GM19438 (cell line): ENCODE measurements at regions not wholly inside any gene's neighbourhood (a gene's known extent, or its start where the extent isn't known, plus 50 kb on each side); places are given as distances from the start of the nearest gene placed in this dataset.
"Not testable (repeated sequence)": the region's sequence is repeated elsewhere in the genome, so short reads cannot be mapped to it uniquely, and the experiment has no call there.

Source experiments
- ATAC-seq: cut with Tn5 transposase; IDR thresholded peaks from one replicate; pipeline ENCODE4 v1.9.1; 2021; ENCODE audit warnings: low read depth; ENCODE audit not compliant: unreplicated experiment

DNA sequence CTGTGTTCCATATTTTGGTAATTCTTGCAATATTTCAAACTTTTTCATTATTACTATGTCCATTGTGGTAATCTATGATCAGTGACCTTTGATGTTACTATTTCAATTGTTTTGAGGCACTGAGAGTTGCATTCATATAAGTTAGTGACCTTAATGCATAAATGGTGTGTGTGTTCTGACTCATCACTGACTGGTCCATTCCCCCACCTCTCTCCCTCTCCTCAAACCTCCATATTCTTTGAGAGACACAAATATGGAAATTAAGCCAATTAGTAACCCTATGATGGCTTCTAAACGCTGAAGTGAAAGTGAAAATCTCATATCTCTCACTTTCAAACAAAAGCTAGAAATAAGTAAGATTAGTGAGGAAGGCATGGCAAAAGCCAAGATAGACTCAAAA, 739.6 kb downstream of the CCSER2 start:
- ATAC-seq = no peak

DNA sequence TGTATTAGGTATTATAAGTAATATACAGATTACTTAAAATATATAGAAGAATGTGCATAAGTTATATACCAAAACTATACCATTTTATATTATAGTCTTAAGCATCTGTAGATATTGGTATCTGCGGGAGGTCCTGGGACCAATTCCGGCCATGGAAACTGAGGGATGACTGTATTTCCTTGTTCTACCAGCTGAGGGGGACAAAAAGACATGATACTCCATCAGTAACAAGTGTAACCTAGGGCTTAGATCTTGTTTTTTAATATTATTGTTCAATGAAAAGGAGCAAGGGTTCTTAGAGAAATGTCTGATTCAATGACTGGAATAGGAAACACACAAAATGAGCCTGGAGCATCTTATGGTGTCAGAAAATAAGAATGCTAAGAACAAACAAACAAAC, 752.5 kb downstream of the CCSER2 start:
- no peak for ATAC-seq

DNA sequence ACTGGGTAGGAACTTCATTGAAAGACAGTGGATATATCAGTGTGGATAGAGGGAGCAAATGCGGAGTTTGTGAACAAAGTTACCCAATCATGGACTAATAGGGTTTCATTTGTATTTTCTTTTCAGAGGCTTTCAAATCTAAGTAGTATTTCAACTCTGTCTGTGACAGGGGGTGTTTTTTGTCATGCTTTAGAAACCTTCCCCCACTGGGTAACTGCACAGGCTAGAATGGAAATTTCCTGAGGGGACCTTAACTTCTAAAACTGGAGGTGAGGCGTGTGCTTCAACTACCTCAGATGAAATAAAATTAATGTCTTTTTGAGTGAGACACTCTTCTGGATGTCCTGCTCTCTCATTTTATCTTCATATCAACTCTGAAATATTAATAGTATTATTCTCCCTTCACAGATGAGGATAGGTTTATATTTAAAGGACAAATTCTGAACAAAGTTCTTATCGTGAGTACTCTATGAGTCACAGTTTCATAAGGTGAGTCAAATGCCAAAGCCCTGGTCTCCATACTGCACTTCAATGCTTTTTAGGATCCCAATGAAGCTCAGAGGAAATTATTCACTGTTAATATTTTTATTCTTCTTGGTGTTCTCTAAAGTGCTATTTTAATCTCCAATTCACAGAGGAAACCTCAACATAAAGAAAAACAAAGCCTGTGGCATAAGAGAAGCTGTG, 770.6 kb downstream of the CCSER2 start:
- no peak for ATAC-seq

DNA sequence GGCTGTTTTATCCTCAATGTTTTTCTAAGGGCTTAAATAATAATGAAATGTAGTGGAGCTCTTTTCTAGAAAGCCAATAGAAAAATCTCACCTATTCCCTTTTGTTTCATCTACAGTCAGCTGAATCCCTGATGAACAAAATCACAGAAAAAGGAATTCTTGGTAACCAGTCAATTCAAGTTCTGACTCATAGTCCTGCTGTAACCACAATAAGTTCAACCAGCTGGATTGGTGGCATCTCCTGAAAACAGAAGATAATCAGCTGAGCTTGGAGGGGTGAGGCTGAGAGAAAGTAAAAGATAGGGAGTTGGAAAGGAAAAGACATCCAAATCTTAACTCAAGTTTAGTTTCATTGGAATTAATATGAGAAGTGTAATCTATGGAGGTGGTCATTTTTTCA, 772.1 kb downstream of the CCSER2 start:
- ATAC-seq = no peak

DNA sequence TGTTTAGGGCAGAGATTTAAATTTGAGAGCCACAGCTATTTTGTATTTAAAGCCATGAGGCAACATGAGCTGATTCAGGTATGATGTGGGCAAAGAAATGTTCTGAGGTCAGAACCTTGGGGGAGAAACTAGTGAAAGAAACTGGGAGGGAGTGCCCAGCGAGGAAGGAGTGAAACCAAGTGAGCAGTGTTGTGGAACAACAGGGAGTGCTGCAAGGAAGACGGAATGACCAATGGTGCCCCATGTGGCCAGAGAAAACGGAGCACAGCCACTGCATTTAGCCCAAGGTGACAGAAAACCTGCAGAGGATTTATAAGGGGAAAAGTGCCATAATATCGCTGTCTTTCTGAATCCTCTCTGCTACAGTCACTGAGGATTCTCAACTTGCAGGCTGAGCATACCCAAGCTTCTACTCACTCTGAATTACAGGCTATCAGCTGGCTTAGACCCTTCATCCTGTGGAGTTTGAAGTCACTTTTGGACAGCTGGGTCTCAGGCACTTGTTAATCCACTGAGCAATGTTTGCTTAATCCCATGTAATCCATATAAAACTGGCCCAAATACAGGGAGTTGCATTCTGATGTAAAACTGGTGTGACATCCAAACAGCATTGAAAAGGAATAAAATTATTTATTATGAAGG, 777.3 kb downstream of the CCSER2 start:
- no peak for ATAC-seq

DNA sequence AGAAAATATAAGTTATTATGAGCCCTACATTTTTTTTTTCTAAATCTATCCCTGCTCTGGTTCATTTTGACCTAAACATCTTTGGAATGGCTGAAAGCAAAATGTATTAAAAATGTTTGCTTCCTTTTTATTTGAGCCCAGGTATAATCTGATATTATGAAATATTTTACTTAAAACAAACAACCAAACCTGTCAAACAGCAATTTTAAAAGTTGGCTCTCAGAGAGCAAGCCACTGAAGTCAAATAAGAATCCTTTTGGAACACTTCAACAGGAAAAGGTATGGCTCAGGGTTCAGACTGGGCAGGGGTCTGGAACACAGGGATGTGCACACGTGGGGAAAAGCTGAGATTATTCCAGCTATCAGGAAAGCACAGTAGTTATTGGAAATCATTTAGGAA, 782.9 kb downstream of the CCSER2 start:
- ATAC-seq = no peak

DNA sequence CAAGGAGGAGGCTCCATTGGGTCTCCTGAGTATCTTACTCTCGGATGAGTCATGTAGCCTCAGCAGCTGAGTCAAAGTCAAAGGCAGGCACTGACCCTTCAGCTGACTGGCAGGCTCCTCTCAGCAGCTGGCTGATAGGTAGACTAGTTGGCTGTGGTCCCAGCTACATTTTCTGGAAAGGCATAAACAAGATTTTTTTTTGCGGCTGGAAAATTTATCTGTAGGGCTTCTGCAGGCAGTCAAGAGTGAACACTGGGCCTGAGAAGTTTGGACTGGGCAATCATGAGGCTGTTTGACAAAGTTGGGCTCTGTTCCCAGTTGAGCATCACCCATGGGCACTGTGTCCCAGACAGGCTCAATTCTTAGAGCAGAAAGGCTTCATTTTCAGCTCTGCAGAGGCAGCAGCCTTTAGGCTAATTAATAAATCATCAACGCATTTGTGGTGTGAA, 796.2 kb downstream of the CCSER2 start:
- ATAC-seq = no peak

DNA sequence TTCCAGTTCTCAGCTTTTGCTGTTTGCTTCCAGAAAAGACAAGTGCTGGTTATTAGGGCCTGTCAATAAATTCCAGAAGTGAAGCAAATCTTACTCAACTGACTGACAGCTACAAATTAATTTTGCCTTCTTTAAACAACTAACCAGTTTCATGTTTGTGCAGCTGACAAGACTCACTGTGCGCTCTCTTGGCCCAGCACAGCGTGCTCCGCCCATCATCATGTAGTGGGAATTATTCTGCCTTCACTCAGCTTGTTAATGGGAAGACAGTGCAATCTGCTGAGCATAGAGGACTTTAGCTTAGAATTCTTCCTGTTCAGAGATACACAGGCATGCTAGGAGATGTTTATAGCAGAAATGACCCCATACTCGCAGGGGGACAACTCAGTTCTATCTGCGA, 808.9 kb downstream of the CCSER2 start:
- no peak for ATAC-seq

DNA sequence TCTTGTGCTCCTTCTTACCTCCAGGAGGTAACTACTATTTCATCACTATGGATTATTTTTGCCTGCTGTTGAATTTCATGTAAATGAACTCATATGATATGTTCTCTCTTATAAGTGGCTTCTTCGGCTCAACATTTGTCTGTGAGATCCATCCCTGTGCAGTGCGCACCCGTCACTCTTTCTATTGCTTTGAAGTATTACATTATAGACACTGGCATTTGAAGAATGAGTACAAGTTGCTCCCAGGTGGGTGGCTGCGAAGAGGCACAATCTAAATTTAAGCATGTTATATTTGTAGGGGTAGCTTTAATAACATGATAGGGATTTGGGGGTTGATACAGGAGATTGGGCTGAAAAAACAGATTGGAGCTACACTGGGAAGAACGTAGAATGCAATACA, 809.7 kb downstream of the CCSER2 start:
- no peak for ATAC-seq

DNA sequence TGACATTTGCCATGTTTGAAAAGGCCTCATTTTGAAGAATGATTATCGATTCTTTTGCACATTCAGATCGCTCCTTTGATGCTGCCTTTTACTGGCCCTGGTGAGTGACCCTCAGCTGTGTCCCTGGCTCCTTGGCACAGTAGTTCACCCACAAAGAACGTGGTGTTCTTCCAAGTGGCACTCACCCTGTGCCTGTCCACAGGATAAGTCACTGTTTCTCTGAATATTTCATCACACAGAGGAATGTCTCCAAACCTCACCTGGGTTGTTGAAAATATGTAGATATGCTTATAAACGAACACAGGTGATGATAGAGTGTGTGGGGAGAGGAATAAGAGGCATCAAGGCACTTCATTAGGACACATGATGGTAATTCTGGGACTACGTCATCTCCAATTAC, 810.7 kb downstream of the CCSER2 start:
- no peak for ATAC-seq

DNA sequence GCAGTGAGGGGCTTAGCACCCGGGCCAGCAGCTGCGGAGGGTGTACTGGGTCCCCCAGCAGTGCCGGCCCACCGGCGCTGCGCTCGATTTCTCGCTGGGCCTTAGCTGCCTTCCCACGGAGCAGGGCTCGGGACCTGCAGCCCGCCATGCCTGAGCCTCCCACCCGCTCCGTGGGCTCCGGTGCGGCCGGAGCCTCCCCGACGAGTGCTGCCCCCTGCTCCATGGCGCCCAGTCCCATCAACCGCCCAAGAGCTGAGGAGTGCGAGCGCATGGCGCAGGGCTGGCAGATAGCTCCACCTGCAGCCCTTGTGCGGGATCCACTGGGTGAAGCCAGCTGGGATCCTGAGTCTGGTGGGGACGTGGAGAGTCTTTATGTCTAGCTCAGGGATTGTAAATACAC, 813.1 kb downstream of the CCSER2 start:
- not testable (repeated sequence) for ATAC-seq

DNA sequence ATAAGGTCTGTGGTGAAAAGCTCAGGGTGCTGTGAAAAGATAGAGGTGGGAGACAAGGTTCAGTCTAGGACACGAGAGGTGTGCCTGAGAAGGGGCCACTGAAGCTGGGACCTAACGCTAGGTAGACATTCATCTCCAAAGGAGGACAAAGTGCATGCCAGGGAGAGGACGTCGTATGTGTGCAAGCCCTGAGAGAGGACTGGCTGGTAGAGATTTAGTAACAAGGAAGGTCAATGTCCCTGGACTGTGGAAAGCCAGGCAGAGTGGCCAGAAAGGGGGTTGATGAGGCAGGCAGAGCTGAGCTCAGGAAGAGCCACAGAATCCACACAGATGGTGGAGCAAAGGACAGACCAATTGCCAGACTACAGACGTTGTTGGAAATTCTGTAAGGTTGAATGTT, 817.6 kb downstream of the CCSER2 start:
- ATAC-seq = no peak

DNA sequence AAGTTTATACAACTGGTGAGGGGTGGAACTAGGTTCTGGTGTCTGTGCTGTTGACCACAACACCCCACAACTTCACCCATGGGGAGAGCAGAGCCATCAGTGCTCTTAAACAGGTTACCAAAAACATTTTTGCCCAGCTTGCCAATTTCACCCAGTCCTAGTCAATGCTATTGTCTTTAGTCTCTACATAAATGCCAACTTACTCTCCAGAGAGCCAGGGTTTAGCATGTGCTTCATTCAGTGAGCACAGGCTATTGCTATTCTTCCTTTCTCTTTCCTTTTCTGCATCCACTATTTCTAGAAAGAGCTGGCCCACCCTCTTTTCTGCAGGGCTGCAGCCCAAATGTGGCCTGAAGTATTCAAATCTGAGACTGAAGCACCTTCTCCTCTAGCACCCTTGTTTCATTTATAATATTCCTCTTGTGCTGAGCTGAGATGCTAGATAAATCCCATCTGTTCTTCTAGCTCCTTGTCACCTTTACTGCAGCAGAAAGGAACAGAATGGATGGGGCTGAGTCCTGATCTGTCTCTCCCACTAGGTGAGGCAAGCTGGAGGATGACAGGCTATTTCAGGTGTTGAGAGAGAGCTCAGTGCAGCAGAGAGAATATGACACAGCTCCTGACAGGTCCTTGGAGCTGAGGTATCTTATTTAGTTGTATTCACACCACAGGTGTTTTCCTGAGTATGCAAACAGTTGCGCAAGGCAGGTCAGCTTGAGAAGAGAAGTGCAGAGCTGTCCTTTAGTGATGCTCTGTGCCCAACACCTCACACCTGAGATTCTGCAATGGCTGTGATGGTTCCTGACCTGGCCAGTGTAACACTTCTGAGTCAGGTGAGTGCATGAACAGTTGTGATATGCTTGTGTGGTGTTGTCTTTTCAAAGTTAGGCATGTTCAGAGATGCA, 819.2 kb downstream of the CCSER2 start:
- ATAC-seq = no peak

DNA sequence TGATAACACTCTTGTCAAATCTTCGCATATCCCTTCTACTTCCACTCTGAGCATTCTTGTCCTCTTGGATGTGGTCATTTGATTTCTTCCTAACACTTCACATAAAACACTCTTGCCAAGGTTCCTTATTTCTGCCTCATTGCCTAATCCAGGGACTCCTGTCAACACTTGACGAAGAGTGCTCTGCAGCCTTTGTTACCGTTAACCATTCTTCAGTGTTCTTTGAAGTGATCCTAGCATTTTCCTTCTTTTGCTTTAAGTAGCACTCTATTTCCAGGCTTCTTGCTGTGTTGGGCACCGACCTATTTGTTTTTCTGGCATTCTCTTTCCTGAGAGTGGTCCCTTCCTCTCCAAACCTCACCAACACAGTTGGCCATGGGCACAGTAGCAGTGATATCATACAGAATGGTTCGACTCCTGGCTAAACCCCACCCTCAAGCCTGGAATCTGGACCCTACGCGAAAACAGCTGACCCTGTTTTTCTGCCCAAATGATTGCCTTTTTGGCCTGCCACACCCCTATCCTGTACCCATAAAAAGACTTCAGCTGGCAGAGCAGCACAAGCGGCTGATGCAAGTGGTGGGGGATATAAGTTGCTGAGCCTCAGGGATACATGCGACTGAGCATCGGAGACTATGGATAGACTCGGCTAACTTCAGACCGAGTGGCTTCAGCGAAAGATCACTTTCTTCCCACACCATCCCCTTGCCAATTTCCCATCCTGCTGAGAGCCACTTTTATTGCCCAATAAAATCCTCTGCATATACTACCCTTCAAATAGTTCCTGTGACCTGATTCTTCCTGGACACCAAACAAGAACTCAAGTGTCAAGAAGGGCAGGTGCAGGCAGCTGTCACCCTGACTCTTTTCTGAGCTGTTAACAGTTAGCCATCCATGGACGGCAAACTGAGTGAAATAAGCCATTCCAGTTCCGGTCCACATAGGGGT, 820.6 kb downstream of the CCSER2 start:
- no peak for ATAC-seq

DNA sequence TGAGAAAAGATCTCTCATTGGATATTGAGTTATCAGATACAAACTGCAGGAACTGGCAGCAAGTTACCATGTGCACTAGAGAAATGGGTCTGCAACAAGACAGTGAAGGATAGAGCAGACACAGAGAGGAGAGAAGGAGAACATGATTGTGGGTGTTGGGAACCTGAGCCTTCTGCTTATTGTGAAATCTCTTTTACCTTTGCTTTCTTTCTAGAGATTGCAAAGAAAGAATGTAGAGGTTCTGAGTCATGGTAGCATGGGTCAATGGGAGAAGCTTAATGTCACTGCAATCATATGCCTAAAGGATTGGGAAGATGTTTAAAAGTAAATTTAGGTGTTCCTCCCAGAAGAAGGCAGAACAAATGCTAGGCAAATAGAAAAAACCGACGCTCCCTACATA, 821.4 kb downstream of the CCSER2 start:
- no peak for ATAC-seq

DNA sequence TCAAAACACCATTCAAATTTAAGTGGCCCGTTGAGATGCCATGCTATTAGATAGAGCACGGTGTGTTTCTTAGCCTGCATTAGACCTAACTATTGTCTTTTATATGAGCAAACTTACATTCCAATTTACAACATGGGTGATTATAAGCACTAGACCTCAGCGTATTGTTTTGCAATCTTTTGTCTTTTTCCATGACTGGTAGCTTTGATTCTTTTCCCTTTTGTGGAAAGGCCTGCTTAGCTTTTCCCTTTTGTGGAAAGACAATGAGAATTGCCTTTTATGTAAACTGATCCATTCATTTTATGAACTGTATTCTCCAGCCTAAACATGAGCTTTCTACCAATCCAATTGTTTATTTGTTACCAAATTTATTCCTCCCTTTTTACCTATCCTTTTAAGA, 823.1 kb downstream of the CCSER2 start:
- ATAC-seq = no peak

DNA sequence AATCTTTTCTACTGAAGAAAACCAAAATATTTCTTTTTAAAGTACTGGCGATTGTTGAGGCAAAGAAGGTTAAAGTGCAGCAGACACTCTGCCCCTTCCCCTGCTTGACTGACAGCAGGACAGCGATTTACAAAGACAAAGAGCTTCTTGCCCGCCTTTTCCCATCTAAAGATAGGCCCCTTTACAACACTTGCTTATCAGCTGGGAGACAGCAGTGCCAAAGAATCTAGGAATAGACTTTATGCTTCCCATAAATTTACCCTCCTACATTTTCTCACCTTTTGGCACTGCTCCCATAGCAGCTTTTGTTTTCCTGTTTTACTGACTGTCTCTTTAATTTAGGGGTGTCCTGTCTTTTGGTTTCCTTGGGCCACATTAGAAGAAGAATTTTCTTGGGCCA, 824.1 kb downstream of the CCSER2 start:
- no peak for ATAC-seq

DNA sequence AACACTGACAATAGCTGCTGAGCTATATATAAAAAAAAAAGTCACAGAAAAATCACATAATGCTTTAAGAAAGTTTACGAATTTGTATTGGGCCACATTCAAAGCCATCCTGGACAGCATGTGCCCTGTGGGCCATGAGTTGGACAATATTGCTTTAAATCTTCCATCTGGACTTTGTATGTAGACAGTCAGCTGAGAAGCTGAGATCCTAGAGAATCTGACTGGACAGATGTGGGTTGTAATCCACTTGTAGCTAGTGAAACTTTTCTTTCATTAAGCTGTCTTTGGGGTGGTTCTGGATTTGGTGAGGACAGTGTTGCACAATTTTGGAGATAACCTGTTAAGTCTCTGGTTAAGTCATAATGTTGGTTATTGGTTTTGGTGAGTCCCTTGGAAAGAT, 824.5 kb downstream of the CCSER2 start:
- no peak for ATAC-seq

DNA sequence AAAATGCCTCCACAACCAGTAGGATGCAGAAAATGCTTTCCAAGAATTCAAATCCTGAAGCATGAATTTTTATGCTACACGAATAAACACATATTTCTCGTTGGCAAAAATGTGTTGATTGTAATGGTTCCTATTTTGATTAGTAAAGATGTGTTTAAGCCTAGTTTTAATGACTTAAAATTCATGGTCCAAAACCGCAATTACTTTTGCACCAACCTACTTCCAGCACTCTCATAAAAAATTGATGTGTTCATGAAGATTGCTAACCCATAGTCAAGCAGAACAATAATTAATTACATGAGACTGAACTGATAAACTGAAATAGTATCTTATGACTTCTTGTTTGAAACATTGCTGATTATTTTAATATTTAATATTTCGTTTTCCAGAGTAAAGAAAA, 828.8 kb downstream of the CCSER2 start:
- no peak for ATAC-seq

DNA sequence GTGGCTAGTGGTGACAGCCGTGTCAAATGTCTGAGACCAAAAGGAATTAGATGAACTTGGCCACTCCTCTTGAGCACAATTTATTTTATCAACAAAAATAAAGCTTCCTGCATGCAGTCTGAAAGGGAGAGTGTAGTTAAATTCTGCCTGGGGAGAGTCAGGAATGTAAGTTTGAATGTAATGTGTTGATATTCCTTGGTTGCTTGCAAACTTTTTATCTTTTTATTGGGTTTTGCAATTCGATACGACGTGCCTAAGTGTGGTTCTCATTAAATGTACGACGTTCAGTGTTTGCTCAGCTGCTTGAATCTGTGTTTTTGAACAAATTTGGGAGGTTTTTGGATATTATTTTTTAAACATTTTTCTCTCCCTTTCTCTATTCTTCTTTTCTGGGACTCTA, 839.9 kb downstream of the CCSER2 start:
- ATAC-seq = no peak
